ENCODE measurements at regions not wholly inside any gene's neighbourhood (a gene's known extent, or its start where the extent isn't known, plus 50 kb on each side); places are given as distances from the start of the nearest gene placed in this dataset.

- Mint-ChIP-seq H3K9me3 (ENCODE audit: low read depth, unreplicated experiment) (peaks cover 4% of the 10 kb centered on the region), H3K36me3 (ENCODE audit: insufficient read depth, unreplicated experiment) (no peaks in the 10 kb centered on the region), H3K27ac (ENCODE audit: unreplicated experiment) (no peak overlapping the region), H3K27me3 (ENCODE audit: unreplicated experiment) (no peaks in the 10 kb centered on the region), H3K4me1 (ENCODE audit: low read depth, unreplicated experiment) (peaks cover 6% of the 10 kb centered on the region), H3K4me3 (ENCODE audit: low read depth, unreplicated experiment) (no peak overlapping the region)
- no TSS peak for BruUV-seq (replicated peaks)
- CTCF ChIA-PET: no interaction called here
- intact Hi-C loops (cut with micrococcal nuclease; ENCODE audit: unreplicated experiment): no loop called here
- DNase-seq: no peak
- no peak for TF ChIP-seq CTCF (IDR thresholded peaks at IDR 0.05; ENCODE audit: unreplicated experiment)
Measured at GRCh38 chr21:16022921-16023320, 293.1 kb downstream of the USP25 start.

GRCh38 chr21:16028142-16028541 lies 298.4 kb downstream of the USP25 start:
- no peak for TF ChIP-seq CTCF (IDR thresholded peaks at IDR 0.05; ENCODE audit: unreplicated experiment)
- no TSS peak for BruUV-seq (replicated peaks)
- DNase-seq: no peak
- H3K4me1 Mint-ChIP-seq (ENCODE audit: low read depth, unreplicated experiment): no peaks in the 10 kb centered on the region
- H3K27me3 Mint-ChIP-seq (ENCODE audit: unreplicated experiment): no peaks in the 10 kb centered on the region
- H3K27ac Mint-ChIP-seq (ENCODE audit: unreplicated experiment): no peak overlapping the region
- H3K36me3 Mint-ChIP-seq (ENCODE audit: insufficient read depth, unreplicated experiment): no peaks in the 10 kb centered on the region
- no peak overlapping the region for H3K4me3 Mint-ChIP-seq (ENCODE audit: low read depth, unreplicated experiment)
- peaks cover 2% of the 10 kb centered on the region for H3K9me3 Mint-ChIP-seq (ENCODE audit: low read depth, unreplicated experiment)
- CTCF ChIA-PET: no interaction called here
- intact Hi-C loops (cut with micrococcal nuclease; ENCODE audit: unreplicated experiment): no loop called here

- CTCF ChIA-PET: no interaction called here
- Mint-ChIP-seq H3K27me3 (ENCODE audit: unreplicated experiment) (no peaks in the 10 kb centered on the region), H3K9me3 (ENCODE audit: low read depth, unreplicated experiment) (no peaks in the 10 kb centered on the region), H3K27ac (ENCODE audit: unreplicated experiment) (no peak overlapping the region), H3K4me1 (ENCODE audit: low read depth, unreplicated experiment) (no peaks in the 10 kb centered on the region), H3K36me3 (ENCODE audit: insufficient read depth, unreplicated experiment) (no peaks in the 10 kb centered on the region), H3K4me3 (ENCODE audit: low read depth, unreplicated experiment) (no peak overlapping the region)
- no peak for TF ChIP-seq CTCF (IDR thresholded peaks at IDR 0.05; ENCODE audit: unreplicated experiment)
- intact Hi-C loops (cut with micrococcal nuclease; ENCODE audit: unreplicated experiment): no loop called here
- BruUV-seq (replicated peaks): no TSS peak
- no peak for DNase-seq
Measured at GRCh38 chr21:16028941-16029464, 299.2 kb downstream of the USP25 start.

GRCh38 chr21:16033193-16033592 lies 303.4 kb downstream of the USP25 start:
- no TSS peak for BruUV-seq (replicated peaks)
- CTCF ChIA-PET: no interaction called here
- Mint-ChIP-seq H3K36me3 (ENCODE audit: insufficient read depth, unreplicated experiment) (no peaks in the 10 kb centered on the region), H3K27ac (ENCODE audit: unreplicated experiment) (no peak overlapping the region), H3K4me3 (ENCODE audit: low read depth, unreplicated experiment) (no peak overlapping the region), H3K27me3 (ENCODE audit: unreplicated experiment) (no peaks in the 10 kb centered on the region), H3K4me1 (ENCODE audit: low read depth, unreplicated experiment) (no peaks in the 10 kb centered on the region), H3K9me3 (ENCODE audit: low read depth, unreplicated experiment) (no peaks in the 10 kb centered on the region)
- DNase-seq: no peak
- no peak for TF ChIP-seq CTCF (IDR thresholded peaks at IDR 0.05; ENCODE audit: unreplicated experiment)
- intact Hi-C loops (cut with micrococcal nuclease; ENCODE audit: unreplicated experiment): no loop called here
